Activated naive CD4-positive, alpha-beta T cell treated with Interleukin-2 at 50 U/mL for 16 hours (primary cell): ENCODE measurements at regions not wholly inside any gene's neighbourhood (a gene's known extent, or its start where the extent isn't known, plus 50 kb on each side); places are given as distances from the start of the nearest gene placed in this dataset.

Experiments used
- DNase-seq: peaks from one replicate; pipeline ENCODE4 v3.0.0-alpha.2; 2020

- DNase-seq = no peak
Measured at GRCh38 chr2:123086613-123087385, 938.3 kb upstream of the CNTNAP5 start.

DNA sequence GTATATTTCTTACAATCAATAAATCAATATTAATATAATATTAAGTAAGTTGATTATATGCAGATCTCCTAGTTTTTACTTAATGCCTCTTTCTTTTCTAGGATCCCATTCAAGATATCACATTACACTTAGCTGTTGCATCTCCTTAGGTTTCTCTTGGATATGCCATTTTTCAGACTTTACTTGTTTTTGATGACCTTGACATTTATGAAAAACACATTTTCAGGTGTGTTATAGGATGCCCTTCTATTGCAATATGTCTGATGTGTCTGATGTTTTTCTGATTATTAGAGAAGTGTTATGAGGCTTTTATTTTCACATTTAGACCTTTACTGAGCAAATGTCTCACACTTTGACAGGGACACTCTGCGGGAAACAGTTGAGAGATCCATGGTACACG, 933.6 kb upstream of the CNTNAP5 start:
- no peak for DNase-seq

- DNase-seq = no peak
Measured at GRCh38 chr2:123093199-123093598, 931.9 kb upstream of the CNTNAP5 start.

DNA sequence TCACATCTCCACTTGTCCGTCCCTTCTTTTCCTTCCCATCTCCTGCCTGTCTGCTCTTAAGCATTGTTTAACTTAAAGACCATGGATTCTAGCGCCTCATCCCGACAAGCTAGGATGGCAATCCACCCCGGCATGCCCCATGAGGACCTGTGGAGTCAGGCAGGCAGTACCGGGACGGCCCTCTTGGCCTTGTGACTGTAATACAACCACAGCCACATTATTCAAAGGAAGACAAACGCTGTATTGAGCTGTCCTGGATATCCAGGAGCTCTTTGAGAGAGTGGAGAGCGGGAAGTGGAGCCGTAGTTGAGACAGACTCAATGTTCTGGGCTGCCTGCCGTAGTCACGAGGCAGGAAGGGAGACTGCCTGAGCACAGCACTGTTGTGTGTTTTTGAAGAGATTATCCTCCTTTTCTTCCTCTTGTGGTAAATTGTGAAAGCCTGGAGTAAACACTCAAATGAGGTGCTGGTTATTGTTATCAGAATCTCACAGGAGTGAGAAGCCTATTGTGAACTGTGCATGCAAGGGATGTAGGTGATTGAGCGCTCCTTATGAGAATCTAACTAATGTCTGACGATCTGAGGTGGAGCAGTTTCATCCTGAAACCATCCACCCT, 929.8 kb upstream of the CNTNAP5 start:
- no peak for DNase-seq

GRCh38 chr2:123098619-123099018, 926.5 kb upstream of the CNTNAP5 start:
- no peak for DNase-seq

DNA sequence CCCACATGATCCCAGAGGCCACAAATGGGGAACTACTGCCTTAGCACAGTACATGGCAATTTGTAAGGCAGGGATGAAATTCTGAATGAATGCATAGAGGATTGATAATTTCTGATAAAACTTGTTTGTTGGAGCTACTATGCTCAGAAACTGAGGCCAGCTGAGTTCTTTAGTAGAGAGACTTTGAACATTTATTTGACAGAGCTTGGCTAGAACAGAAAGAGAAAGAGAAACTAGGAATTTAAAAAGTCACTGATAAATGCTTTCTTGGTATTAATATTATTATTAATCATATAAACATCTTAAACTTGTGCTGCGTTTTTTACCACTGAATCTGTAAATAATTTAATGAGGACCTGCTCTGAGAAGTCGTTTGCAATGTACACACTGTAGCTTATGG, 923.7 kb upstream of the CNTNAP5 start:
- no peak for DNase-seq

- DNase-seq = no peak
Measured at GRCh38 chr2:123103902-123104301, 921.2 kb upstream of the CNTNAP5 start.

- DNase-seq = no peak
Measured at GRCh38 chr2:123116595-123116994, 908.5 kb upstream of the CNTNAP5 start.

DNA sequence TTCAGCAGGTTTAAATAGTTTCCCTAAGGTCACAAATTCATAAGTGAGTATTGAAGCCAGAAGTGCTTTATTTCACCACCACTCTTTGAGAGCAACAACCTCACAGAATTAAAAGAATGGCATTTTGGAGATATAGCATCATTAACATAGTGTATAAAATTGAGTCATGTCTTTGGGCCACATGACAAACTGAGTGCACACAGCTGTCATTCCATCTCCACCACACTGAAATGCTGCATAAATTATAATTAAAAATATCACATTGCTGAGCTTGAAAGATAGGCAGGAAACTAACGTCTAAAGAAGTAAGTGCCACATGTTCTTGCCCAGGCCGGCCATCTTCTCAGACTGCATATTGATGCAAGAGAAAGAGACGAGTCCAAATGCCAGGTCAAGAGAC, 897.9 kb upstream of the CNTNAP5 start:
- DNase-seq = no peak

- DNase-seq = no peak
Measured at GRCh38 chr2:123128951-123129350, 896.1 kb upstream of the CNTNAP5 start.

- DNase-seq = no peak
Measured at GRCh38 chr2:123136419-123136818, 888.7 kb upstream of the CNTNAP5 start.

DNA sequence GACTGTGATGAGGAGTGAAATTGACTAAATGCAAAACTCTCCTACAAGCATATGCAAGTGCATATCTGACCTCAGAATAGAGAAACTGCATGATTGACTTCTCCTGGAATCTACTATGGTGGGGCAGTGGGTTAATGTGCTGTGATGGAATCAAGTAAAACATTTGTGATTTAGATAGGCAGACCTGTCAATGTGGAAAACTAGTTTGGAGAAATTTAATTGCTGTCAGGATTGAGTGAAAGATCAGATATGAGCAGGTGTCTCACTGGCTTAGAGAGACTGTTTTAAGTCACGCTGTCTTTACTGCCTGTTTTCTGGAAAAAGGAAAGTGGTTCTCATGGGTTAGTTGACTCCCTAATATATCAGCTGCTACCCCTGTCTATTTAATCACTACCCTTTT, 881.0 kb upstream of the CNTNAP5 start:
- DNase-seq = no peak

GRCh38 chr2:123153041-123153440, 872.0 kb upstream of the CNTNAP5 start:
- no peak for DNase-seq

DNA sequence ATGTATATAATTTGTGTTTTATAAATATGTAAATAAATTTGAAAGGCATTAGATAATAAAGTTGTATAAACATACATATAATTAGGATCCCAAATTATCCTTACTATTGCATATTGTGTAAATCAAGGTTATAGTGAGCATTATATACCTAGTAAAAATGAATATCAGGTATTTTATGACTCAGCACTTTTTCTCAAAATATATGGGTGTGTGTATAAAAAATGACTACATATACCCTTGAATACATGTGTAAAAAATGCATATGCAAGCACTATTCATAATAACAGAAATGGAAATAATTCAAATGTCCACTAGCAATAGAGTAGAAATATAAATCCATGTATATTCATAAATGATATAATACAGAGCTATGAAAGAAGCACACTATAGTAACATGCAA, 870.9 kb upstream of the CNTNAP5 start:
- no peak for DNase-seq

DNA sequence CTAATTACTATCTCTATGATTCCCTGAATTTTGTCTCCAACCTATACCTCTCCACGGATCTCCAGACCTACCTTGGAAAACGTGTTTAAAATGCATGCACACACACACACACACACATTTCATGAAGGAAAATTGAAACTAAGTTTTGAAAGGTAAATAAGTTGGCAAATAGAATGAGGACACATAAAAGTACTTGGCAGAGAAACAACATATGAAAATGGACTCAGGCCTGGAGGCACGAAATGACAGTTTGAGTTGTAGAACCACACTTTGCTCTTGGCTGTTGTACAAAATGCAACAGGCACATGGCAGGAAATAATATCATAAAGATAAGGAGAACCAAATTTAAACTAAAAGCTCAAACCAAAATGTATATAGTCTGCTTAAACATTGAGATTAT, 868.1 kb upstream of the CNTNAP5 start:
- DNase-seq = no peak

DNA sequence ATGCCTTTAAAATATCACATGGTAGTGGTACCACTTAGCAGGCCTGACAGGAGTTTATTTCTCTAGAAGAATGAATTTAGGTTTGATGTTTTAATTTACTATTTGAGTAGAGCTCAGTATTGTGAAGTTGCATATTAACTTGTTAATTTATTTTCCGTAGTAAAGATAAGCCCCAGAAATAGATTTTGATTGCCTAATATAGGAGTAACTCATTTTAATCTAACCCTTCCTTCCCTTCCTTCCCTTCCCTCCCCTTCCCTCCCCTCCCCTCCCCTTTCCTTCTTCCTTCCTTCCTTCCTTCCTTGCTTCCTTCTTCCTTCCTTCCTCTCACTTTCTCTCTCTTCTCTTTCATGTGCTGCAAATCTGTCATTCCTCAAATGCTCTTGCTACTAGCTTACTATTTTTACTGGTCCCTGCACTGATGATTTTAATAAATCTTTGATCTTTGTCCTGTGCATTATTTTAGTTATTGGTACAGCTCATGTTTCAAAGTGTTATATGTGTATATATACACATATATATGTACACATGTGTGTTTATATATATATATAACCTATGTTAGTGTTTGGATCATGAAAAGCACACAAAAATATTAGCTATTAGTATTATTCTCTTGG, 862.6 kb upstream of the CNTNAP5 start:
- DNase-seq = no peak

DNA sequence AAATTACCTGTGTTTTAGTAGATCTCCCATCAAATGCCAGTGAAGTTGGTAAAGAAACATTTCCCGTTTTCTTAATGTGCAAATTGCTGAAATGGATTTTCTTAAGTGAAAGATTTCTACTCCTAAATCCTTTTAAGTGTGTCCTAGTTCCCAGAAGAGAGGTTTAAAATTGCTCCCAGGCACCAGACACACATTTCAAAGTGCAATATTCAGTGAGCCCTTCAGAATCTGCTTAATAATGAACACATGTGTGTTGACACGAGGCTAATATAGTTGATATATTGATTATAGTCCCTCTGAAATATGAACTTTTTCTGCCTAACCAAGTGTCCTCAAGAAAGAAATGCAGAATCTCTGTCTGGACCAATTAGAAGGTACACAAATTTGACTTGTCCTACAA, 861.7 kb upstream of the CNTNAP5 start:
- DNase-seq = no peak

DNA sequence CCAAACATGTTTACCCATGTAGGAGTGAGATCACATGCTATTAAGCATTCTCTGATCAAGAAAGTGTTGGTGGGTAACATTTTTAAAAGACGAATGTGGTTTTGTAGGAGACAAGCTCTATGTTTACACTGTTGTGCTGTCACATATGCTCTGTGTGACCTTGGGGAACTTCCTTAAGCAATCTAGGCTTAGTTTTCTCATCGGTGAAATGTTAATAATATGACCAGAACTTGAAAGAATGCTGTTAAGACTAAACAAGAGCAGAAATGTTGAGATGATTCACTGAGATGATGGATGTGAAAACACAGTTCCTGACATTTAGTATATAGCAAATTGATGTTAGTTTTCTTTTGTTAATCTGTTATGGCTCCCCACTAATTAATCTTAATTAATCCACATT, 860.9 kb upstream of the CNTNAP5 start:
- no peak for DNase-seq

DNA sequence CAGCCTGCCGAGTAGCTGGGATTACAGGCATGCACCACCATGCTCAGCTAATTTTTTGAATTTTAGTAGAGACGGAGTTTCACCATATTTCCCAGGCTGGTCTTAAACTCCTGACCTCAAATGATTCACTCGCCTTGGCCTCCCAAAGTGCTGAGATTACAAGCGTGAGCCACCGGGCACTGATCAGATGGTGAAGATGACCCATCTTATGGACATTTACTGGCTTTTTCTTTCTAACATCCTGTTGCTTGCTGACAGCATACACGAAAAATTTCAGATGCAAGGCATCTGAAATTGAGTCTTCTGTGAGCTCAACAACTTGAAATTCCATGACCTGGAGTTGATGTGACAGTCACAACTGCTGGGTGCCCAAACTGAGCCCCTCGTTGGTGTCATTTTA, 859.5 kb upstream of the CNTNAP5 start:
- no peak for DNase-seq

GRCh38 chr2:123179526-123179925, 845.6 kb upstream of the CNTNAP5 start:
- DNase-seq = no peak

GRCh38 chr2:123195957-123196356, 829.1 kb upstream of the CNTNAP5 start:
- DNase-seq = no peak

DNA sequence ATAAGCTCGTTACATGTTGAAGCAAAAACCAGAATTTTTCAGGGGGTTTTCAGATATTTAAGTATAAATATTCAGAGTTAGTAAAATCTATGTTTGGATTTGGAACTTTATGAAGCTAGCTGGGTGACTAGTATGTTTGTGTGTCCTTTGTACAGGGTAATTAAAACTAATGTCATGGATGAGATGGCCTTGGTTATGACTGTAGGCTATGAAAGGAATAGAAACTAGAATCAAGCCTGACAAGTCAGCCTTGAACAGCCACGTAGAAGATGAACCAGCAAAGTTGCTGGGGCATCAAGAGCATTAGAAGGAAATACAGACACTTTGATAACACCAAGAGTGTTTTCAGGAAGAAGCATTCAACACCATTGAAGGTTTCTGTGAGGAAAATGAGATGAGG, 825.1 kb upstream of the CNTNAP5 start:
- no peak for DNase-seq

DNA sequence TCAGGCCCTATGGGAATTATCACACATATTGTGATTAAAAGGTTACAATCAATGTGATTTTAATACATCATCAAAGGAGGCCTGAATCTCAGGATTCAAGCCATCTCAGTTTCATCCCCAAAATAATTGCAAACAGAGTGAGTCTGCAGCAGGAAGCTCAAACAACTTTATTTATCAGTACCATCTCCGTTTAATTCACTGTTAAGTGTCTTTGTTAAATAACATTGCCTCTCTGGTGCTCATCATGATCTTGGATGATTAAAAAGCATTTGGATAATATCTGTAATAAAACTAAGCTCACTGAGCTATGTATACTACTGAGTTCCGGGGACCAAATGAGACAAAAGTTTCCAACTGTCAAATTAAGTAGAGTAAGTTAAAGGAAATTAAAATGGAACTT, 817.8 kb upstream of the CNTNAP5 start:
- DNase-seq = no peak

DNA sequence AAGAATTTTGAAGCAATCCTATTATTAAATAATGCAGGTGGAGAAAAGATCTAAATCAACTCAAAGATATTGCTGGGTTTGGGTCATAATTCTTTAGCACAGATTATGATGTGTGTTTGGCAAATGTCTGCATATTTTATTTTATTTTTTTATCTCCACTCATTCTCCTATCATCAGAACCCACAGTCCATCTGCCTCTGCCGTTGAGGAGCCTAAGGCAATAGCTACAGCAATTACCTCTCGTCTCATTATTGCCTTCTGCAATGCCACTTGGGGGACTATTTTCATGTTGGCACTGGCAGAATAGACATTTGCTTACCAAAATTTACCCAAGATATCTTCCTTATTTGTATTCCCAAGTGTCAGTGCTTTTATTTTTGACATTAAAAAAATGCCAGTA, 815.9 kb upstream of the CNTNAP5 start:
- no peak for DNase-seq

GRCh38 chr2:123211181-123211580, 813.9 kb upstream of the CNTNAP5 start:
- DNase-seq = no peak
